HEK293T (cell line): ENCODE measurements at regions not wholly inside any gene's neighbourhood (a gene's known extent, or its start where the extent isn't known, plus 50 kb on each side); places are given as distances from the start of the nearest gene placed in this dataset.

Experiments used
- CTCF ChIA-PET: fragments of 350-600 bp; formaldehyde crosslinking; extraction: SDS; loops from one replicate; lab custom pipeline; 2021; ENCODE audit warnings: antibody characterized with exemption, inconsistent platforms; lab: Yijun Ruan, JAX
- POLR2A ChIA-PET: fragments of 350-600 bp; formaldehyde crosslinking; extraction: SDS; loops from one replicate; lab custom pipeline; 2020; ENCODE audit warnings: antibody characterized with exemption, inconsistent platforms; lab: Yijun Ruan, JAX
- DNase-seq: peaks from one replicate; pipeline ENCODE4 v3.0.0; 2012; ENCODE audit warnings: mixed read lengths; ENCODE audit errors: extremely low spot score
- ARNT ChIP-seq: fragments of 450-650 bp; IDR thresholded peaks from 2 replicates; pipeline ENCODE4 v1.6.1; 2017; ENCODE audit warnings: mild to moderate bottlenecking
- BHLHE40 ChIP-seq: fragments of 450-650 bp; IDR thresholded peaks from 2 replicates; pipeline ENCODE4 v1.6.1; 2016; ENCODE audit warnings: mild to moderate bottlenecking, moderate library complexity, borderline replicate concordance
- CTBP1 ChIP-seq: fragments of 450-650 bp; IDR thresholded peaks from 2 replicates; pipeline ENCODE4 v1.6.1; 2016; ENCODE audit warnings: borderline replicate concordance
- ELF4 ChIP-seq: fragments of 450-650 bp; IDR thresholded peaks from 2 replicates; pipeline ENCODE4 v1.6.1; 2017; ENCODE audit warnings: antibody characterized with exemption
- FOXA1 ChIP-seq: fragments of 450-650 bp; IDR thresholded peaks from 2 replicates; pipeline ENCODE4 v1.6.1; 2016; ENCODE audit warnings: mild to moderate bottlenecking
- FOXK2 ChIP-seq: fragments of 450-650 bp; IDR thresholded peaks from 2 replicates; pipeline ENCODE4 v1.6.1; 2016; ENCODE audit warnings: mild to moderate bottlenecking
- FOXM1 ChIP-seq: fragments of 450-650 bp; IDR thresholded peaks from 2 replicates; pipeline ENCODE4 v1.6.1; 2017; ENCODE audit warnings: mild to moderate bottlenecking, borderline replicate concordance
- HDGF ChIP-seq: fragments of 450-650 bp; IDR thresholded peaks from 2 replicates; pipeline ENCODE4 v1.6.1; 2017; ENCODE audit warnings: antibody characterized with exemption, borderline replicate concordance
- L3MBTL2 ChIP-seq: fragments of 450-650 bp; conservative IDR thresholded peaks from 2 replicates; pipeline ENCODE4 v1.6.1; 2016; ENCODE audit warnings: mild to moderate bottlenecking
- LEF1 ChIP-seq: fragments of 450-650 bp; IDR thresholded peaks from 2 replicates; pipeline ENCODE4 v1.6.1; 2017; ENCODE audit warnings: mild to moderate bottlenecking, borderline replicate concordance
- NFRKB ChIP-seq: fragments of 450-650 bp; IDR thresholded peaks from 2 replicates; pipeline ENCODE4 v1.6.1; 2016; ENCODE audit warnings: mild to moderate bottlenecking, moderate library complexity
- SP1 ChIP-seq: fragments of 450-650 bp; IDR thresholded peaks from 2 replicates; pipeline ENCODE4 v1.6.1; 2017
- SUZ12 ChIP-seq: fragments of 450-650 bp; IDR thresholded peaks from 2 replicates; pipeline ENCODE4 v1.6.1; 2016; ENCODE audit warnings: mild to moderate bottlenecking
- TARDBP ChIP-seq: fragments of 450-650 bp; IDR thresholded peaks from 2 replicates; pipeline ENCODE4 v1.6.1; 2016
- ZNF384 ChIP-seq: fragments of 450-650 bp; IDR thresholded peaks from 2 replicates; pipeline ENCODE4 v1.6.1; 2016
- TF ChIP-seq, protein P1 (sequence below): fragments of 450-650 bp; IDR thresholded peaks from 2 replicates; pipeline ENCODE4 v1.6.1; 2016

DNA sequence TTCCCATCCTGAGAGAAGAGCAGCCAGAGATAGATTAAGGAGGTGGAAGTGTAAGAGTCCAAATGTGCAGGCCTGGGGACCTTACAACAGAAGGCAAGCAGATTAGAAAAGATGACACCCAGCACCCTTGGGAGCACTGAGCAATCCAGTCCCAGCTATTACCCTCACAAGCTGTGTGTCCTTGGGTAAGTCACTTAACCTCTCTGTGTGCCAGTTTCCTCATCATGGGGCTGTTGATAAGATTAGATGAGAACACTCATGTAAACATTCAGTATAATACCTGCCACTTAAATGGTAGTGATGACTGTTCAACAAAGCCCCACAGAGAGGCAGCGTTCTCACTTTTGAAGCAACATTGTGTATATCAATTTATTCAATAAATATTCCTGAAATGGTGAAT lies 114.8 kb upstream of the CST7 start:
- CTCF ChIA-PET, result interaction anchor here (1.5 kb wide), 1 partner anchor 84 kb away, joined by 3 read pairs; no protein-coding TSS in a partner anchor
- POLR2A ChIA-PET, result no interaction called here
- no peak for DNase-seq
- TF ChIP-seq SP1 (no peak), ARNT (no peak), FOXA1 (no peak), ZNF384 (no peak), FOXK2 (no peak), NFRKB (no peak), SUZ12 (no peak), CTBP1 (no peak), HDGF (no peak), L3MBTL2 (no peak), FOXM1 (no peak), LEF1 (no peak), BHLHE40 (no peak), ELF4 (no peak), TARDBP (no peak)
- TF ChIP-seq, protein P1, sequence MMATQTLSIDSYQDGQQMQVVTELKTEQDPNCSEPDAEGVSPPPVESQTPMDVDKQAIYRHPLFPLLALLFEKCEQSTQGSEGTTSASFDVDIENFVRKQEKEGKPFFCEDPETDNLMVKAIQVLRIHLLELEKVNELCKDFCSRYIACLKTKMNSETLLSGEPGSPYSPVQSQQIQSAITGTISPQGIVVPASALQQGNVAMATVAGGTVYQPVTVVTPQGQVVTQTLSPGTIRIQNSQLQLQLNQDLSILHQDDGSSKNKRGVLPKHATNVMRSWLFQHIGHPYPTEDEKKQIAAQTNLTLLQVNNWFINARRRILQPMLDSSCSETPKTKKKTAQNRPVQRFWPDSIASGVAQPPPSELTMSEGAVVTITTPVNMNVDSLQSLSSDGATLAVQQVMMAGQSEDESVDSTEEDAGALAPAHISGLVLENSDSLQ, result no peak

DNA sequence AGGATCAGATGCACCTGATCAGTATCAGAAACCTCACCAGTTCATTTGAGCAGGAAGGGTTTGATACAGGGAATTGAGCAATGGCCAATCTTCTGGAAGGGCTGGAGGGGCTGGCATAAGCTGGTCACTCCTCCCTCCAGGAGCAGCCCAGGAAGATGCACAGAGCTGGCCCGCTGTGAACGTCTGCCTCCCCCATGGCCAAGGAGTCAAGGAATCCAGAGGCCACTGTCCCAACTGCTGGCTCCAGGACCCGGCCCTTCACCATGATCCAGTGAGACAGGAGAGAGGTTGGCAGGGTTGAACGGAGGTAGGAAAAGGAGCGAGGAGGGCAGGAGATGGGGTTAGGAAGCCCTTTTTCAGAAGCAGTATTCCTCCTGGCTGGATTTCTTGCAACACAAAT lies 113.9 kb upstream of the CST7 start:
- POLR2A ChIA-PET, result no interaction called here
- TF ChIP-seq SUZ12 (no peak), NFRKB (no peak), CTBP1 (no peak), TARDBP (no peak), FOXK2 (no peak), SP1 (no peak), ELF4 (no peak)
- CTCF ChIA-PET, result interaction anchor here (0.6 to 1.5 kb wide), 2 partner anchors 83 to 617 kb away, joined by 3 read pairs; no protein-coding TSS in a partner anchor
- no peak for DNase-seq

DNA sequence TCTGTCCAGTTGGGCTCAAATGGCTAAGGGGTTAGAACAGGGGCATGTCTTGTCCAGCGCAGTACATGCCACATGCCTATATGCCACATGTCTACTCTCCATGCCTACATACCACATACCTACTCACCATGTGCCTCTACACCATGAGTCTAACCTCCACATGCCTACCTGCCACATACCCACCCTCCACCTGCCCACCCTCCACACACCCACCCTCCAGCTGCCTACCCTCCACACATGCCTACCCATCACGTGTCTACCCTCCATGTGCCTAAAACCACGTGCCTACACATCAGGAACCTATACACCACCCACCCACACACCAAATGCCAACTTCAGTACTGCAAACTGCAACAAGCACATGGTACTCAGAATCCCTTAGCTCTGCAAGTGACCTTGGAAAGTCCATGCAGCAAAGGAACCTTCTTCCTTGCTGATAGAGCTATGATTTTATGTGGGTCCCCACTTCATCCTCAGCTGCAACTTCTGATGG lies 113.0 kb upstream of the CST7 start:
- DNase-seq, result no peak
- CTCF ChIA-PET, result no interaction called here
- POLR2A ChIA-PET, result no interaction called here
- TF ChIP-seq FOXM1, result no peak
- TF ChIP-seq NFRKB, result no peak
- TF ChIP-seq SUZ12, result no peak
- TF ChIP-seq ARNT, result no peak
- no peak for TF ChIP-seq FOXK2
- TF ChIP-seq FOXA1, result no peak
- TF ChIP-seq TARDBP, result no peak
- TF ChIP-seq ELF4, result no peak
- no peak for TF ChIP-seq CTBP1
- no peak for TF ChIP-seq HDGF
- TF ChIP-seq, protein P1, result no peak
- no peak for TF ChIP-seq BHLHE40

DNA sequence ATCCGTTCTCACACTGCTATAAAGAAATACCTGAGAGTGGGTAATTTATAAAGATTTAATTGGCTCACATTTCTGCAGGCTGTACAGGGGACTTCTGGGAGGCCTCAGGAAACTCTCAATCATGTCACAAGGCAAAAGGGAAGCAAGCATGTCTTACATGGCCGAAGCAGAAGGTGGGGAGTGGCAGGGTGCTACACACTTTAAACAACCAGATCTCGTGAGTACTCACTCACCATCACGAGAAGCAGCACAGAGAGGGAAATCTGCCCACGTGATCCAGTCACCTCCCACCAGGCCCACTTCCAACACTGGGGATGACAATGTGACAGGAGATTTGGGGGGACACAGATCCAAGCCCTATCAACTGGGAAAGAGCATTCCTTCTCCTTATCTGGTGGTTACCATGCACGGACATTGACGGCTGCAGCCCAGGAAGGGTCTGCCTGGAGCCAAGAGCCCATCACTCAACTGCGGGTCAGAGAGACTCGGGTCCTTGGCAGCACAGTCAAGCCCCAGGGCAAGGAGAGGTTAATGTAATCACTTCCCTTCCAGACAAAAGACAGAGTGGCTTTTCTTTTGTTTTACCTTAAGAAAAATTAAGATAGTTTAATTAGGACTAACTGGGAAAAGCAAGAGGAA lies 112.3 kb upstream of the CST7 start:
- TF ChIP-seq CTBP1, result no peak
- TF ChIP-seq TARDBP, result no peak
- TF ChIP-seq, protein P1, result no peak
- no peak for TF ChIP-seq LEF1
- no peak for TF ChIP-seq FOXA1
- TF ChIP-seq FOXM1, result no peak
- POLR2A ChIA-PET, result no interaction called here
- DNase-seq, result no peak
- CTCF ChIA-PET, result no interaction called here

DNA sequence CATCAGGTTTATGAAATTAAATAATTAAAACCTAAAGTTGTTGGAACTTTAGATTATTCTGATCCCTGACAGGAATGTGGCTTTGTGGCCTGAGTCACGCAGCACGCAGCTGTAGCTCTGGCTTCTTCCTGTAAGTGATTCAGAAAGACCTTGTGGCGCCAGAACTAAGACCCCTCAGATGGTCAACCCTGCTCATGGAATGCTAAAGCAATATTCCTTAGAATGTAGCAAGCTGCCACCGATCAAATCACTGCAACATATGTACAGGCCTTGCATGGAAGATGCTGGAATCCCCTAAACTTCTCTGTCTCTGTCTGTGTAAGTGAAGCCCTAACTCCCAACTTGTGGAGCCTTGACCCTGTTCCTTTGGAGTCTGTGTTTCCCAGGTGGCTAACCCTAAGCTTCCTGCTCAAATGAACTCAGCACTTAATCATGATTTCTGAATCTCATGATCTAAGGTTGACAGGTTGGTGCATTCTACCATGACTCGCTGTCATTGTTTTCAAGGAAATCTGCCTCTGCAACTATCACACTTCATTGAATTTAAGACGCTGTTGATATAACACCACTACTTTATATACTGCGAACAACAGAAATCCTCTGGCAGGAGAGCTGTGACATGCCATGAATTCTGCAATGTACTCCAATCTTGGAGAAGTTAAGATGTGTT lies 111.2 kb upstream of the CST7 start:
- CTCF ChIA-PET, result no interaction called here
- TF ChIP-seq, protein P1, result no peak
- TF ChIP-seq LEF1, result no peak
- TF ChIP-seq HDGF, result no peak
- TF ChIP-seq FOXK2, result no peak
- TF ChIP-seq BHLHE40, result no peak
- TF ChIP-seq FOXA1, result no peak
- TF ChIP-seq ARNT, result no peak
- no peak for TF ChIP-seq SP1
- TF ChIP-seq ZNF384, result no peak
- TF ChIP-seq NFRKB, result no peak
- no peak for TF ChIP-seq ELF4
- TF ChIP-seq SUZ12, result no peak
- TF ChIP-seq TARDBP, result no peak
- TF ChIP-seq L3MBTL2, result no peak
- no peak for TF ChIP-seq CTBP1
- no peak for DNase-seq
- POLR2A ChIA-PET, result no interaction called here
